ENCODE measurements at regions not wholly inside any gene's neighbourhood (a gene's known extent, or its start where the extent isn't known, plus 50 kb on each side); places are given as distances from the start of the nearest gene placed in this dataset.

- TF ChIP-seq CTCF (IDR thresholded peaks at IDR 0.05), result no peak
- no peak for TF ChIP-seq POLR2AphosphoS5 (IDR thresholded peaks at IDR 0.05)
- TF ChIP-seq POLR2A (IDR thresholded peaks at IDR 0.05), result no peak
These were observed 235.1 kb upstream of the XYLT1 start for GRCh38 chr16:17705847-17706246.
